ENCODE measurements at regions not wholly inside any gene's neighbourhood (a gene's known extent, or its start where the extent isn't known, plus 50 kb on each side); places are given as distances from the start of the nearest gene placed in this dataset.

- no peak for TF ChIP-seq CTCF (IDR thresholded peaks at IDR 0.05)
- no peak for TF ChIP-seq FOXP1 (CRISPR knock-in tag; IDR thresholded peaks at IDR 0.05; ENCODE audit: borderline replicate concordance)
- TF ChIP-seq PRDM15 (CRISPR knock-in tag; IDR thresholded peaks at IDR 0.05): no peak
Observed at GRCh38 chr12:85690146-85690545, 146.1 kb downstream of the RASSF9 start.

All from WTC11 (cell line).